ENCODE measurements at regions not wholly inside any gene's neighbourhood (a gene's known extent, or its start where the extent isn't known, plus 50 kb on each side); places are given as distances from the start of the nearest gene placed in this dataset.

GRCh38 chr7:85294176-85294575 is 107.3 kb upstream of the SEMA3D start:
- TF ChIP-seq POLR2AphosphoS5 (IDR thresholded peaks at IDR 0.05) (no peak), POLR2A (IDR thresholded peaks at IDR 0.05) (no peak)
- TF ChIP-seq, protein P1, sequence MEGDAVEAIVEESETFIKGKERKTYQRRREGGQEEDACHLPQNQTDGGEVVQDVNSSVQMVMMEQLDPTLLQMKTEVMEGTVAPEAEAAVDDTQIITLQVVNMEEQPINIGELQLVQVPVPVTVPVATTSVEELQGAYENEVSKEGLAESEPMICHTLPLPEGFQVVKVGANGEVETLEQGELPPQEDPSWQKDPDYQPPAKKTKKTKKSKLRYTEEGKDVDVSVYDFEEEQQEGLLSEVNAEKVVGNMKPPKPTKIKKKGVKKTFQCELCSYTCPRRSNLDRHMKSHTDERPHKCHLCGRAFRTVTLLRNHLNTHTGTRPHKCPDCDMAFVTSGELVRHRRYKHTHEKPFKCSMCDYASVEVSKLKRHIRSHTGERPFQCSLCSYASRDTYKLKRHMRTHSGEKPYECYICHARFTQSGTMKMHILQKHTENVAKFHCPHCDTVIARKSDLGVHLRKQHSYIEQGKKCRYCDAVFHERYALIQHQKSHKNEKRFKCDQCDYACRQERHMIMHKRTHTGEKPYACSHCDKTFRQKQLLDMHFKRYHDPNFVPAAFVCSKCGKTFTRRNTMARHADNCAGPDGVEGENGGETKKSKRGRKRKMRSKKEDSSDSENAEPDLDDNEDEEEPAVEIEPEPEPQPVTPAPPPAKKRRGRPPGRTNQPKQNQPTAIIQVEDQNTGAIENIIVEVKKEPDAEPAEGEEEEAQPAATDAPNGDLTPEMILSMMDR (IDR thresholded peaks at IDR 0.05) = no peak

All from breast epithelium (tissue), 3 donors.